ENCODE measurements at regions not wholly inside any gene's neighbourhood (a gene's known extent, or its start where the extent isn't known, plus 50 kb on each side); places are given as distances from the start of the nearest gene placed in this dataset.

GRCh38 chr22:48937032-48937639 lies 890.5 kb downstream of the BRD1 start:
- no peak for TF ChIP-seq GATA3 (IDR thresholded peaks at IDR 0.05; ENCODE audit: low read depth, low read length)
- no peak for TF ChIP-seq GATA2 (IDR thresholded peaks at IDR 0.05; ENCODE audit: low read depth, low read length)

DNA sequence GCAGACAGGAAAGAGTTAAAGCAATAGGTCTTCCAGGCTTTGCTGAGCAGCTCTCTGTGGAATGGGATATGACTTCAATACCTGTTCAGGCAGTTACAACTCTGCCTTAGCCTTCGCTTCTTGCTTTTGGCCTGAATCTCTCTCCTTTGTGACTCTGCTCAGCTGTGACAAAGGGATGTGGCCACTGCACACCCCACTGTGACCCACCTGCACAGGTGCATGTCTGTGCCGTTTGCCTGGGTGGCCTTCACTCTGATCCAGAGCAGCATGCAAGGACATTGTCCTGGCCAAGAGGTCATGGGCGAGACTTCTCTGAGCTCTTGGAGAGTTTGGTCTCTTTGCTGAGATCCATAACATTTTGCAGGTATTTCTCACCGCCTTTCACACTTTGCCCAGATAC lies 891.3 kb downstream of the BRD1 start:
- TF ChIP-seq GATA2 (IDR thresholded peaks at IDR 0.05; ENCODE audit: low read depth, low read length) (no peak), GATA3 (IDR thresholded peaks at IDR 0.05; ENCODE audit: low read depth, low read length) (no peak)

GRCh38 chr22:48934446-48934845 lies 893.2 kb downstream of the BRD1 start:
- TF ChIP-seq GATA3 (IDR thresholded peaks at IDR 0.05; ENCODE audit: low read depth, low read length) (no peak), GATA2 (IDR thresholded peaks at IDR 0.05; ENCODE audit: low read depth, low read length) (no peak)

DNA sequence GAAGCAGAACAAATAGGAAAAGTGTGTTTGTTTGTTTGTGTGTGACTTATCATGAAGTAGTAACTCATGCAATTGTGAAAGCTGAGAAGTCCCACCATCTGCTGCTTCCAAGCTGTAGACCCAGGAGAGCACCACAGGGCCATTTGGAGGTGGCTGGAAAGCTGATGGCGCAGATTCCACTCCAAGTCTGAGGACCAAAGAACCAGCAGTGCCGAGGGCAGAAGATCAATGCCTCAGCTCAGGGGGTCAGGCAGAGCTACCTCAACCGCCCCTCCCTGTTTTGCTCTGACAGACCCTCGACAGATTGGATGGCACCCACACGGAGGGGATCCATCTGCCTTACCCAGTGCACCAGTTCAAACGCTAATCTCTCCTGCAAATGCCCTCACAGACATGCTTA lies 896.2 kb downstream of the BRD1 start:
- TF ChIP-seq GATA3 (IDR thresholded peaks at IDR 0.05; ENCODE audit: low read depth, low read length) (no peak), GATA2 (IDR thresholded peaks at IDR 0.05; ENCODE audit: low read depth, low read length) (no peak)

DNA sequence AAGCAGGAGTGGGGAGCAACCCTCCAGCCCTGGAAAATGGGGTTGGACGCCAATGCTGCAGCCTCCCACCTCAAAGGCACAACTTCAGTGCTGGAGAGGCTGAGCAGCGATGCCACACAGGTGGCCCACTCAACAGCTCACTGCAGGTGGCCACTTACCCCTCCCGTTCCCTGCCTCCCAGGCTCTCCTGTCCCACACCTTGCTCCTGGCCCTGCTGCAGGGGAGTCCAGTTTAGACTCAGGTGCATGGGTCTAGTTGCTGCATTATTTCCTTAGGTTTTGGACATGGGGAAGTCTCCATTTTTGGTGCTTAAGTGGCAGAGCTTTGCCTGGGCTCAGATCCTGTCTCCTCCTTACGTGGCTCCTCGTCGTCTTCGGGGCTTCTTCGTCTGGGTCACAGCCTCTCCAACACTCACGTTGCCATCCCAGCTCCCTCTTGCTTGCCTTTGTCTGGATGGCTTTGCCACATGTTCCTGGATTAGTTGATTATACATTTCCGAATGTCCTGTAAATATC lies 898.3 kb downstream of the BRD1 start:
- no peak for TF ChIP-seq GATA3 (IDR thresholded peaks at IDR 0.05; ENCODE audit: low read depth, low read length)
- TF ChIP-seq GATA2 (IDR thresholded peaks at IDR 0.05; ENCODE audit: low read depth, low read length) = no peak

DNA sequence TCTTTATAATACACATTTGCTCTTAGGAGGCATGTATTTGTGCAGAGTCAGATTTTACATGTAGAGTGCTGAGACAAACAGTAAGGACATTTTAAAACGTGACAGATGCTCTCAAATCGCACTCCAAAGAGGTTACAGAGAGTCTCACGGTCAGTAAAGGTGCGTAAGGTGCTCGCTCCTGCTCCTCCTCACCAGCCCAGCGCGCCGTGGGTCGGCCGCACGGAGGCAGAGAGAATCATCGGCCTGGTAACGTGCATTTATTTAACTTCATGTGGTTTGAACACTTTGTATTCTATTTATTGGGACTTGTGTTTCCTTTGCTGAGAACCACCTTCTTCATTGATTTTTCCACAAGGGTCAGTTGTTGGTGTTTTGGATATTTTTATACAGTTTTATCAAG lies 900.1 kb downstream of the BRD1 start:
- no peak for TF ChIP-seq GATA3 (IDR thresholded peaks at IDR 0.05; ENCODE audit: low read depth, low read length)
- no peak for TF ChIP-seq GATA2 (IDR thresholded peaks at IDR 0.05; ENCODE audit: low read depth, low read length)

- TF ChIP-seq GATA2 (IDR thresholded peaks at IDR 0.05; ENCODE audit: low read depth, low read length) (no peak), GATA3 (IDR thresholded peaks at IDR 0.05; ENCODE audit: low read depth, low read length) (no peak)
Measured at GRCh38 chr22:48926643-48927042, 901.0 kb downstream of the BRD1 start.

- TF ChIP-seq GATA3 (IDR thresholded peaks at IDR 0.05; ENCODE audit: low read depth, low read length) = no peak
- no peak for TF ChIP-seq GATA2 (IDR thresholded peaks at IDR 0.05; ENCODE audit: low read depth, low read length)
Measured at GRCh38 chr22:48926136-48926535, 901.5 kb downstream of the BRD1 start.

- TF ChIP-seq GATA2 (IDR thresholded peaks at IDR 0.05; ENCODE audit: low read depth, low read length) (no peak), GATA3 (IDR thresholded peaks at IDR 0.05; ENCODE audit: low read depth, low read length) (no peak)
Measured at GRCh38 chr22:48925450-48925849, 902.2 kb downstream of the BRD1 start.

DNA sequence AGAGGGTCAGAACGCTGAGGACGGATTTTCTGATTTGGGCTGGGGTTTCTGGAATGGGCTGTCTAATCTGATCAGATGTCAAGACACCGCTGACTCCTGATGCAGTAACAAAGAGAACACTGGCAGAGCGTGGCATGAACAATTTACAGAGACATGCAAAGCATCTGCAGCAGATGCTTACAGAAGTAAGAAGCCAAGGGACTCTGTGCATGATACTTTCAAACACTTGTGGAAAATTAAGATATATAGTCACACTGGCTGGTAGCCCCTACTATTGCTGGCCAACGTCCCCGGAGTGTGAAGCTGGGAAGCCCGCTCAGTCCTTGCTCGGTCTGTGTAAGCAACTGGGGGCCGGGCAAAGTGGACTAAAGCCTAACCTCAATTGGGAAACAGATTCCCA lies 903.7 kb downstream of the BRD1 start:
- TF ChIP-seq GATA3 (IDR thresholded peaks at IDR 0.05; ENCODE audit: low read depth, low read length) (no peak), GATA2 (IDR thresholded peaks at IDR 0.05; ENCODE audit: low read depth, low read length) (no peak)

DNA sequence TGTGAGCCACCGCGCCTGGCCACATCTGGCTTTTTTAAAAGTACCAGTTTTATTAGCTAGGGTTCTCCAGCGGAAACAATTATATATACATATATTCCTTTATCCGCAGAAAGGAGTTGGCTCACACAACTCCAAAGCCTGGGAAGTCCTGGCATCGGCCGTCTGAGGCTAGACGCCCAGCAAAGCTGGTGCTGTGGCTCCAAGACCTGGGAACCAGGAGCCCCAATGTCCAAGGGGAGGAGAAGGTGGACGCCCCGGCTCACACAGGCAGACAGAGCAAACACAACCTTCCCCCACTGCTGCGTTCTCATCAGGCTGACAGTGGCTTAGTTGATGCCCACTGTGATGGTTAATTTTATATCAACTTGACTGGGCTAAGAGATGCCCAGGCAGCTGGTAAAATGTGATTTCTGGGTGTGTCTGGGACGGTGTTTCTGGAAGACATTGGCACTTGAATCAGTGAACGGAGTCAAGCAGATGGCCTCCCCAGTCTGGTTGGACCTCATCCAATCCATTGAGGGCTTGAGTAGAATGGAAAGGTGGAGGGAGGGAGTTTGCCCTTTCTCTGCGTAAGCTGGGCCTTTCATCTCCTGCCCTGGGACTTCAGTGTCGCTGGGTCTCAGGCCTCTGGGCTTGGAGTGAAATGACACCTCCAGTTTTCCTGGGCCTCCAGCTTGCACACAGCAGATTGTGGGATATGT lies 904.4 kb downstream of the BRD1 start:
- TF ChIP-seq GATA2 (IDR thresholded peaks at IDR 0.05; ENCODE audit: low read depth, low read length) (no peak), GATA3 (IDR thresholded peaks at IDR 0.05; ENCODE audit: low read depth, low read length) (no peak)

- TF ChIP-seq GATA2 (IDR thresholded peaks at IDR 0.05; ENCODE audit: low read depth, low read length) (no peak), GATA3 (IDR thresholded peaks at IDR 0.05; ENCODE audit: low read depth, low read length) (no peak)
Measured at GRCh38 chr22:48921411-48921903, 906.2 kb downstream of the BRD1 start.

DNA sequence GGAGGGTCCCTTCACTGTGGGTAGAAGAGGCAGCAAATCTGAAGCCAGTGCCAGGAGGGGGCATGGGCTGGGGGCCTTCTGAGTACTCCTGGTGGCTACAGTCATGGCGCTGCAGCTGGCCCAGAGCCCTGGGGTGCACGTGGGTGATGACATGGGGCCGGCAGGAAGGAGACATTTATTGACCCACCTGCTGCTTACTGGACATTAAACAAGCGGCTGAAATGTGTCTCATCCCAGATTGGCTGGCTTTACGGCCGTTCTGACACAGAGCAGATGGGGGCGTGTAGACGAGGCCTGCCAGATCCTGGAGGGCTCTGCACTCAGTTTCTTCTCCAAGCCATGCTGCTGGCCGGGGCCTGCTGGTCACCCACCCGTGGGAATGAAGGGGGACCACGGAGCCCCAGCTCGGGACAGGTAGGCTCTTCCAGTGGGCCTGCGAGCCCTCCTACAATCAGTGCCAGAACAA lies 906.9 kb downstream of the BRD1 start:
- TF ChIP-seq GATA3 (IDR thresholded peaks at IDR 0.05; ENCODE audit: low read depth, low read length) (no peak), GATA2 (IDR thresholded peaks at IDR 0.05; ENCODE audit: low read depth, low read length) (no peak)

- TF ChIP-seq GATA2 (IDR thresholded peaks at IDR 0.05; ENCODE audit: low read depth, low read length) (no peak), GATA3 (IDR thresholded peaks at IDR 0.05; ENCODE audit: low read depth, low read length) (no peak)
Measured at GRCh38 chr22:48919851-48920589, 907.7 kb downstream of the BRD1 start.
